Osteocyte (in vitro differentiated cells): ENCODE measurements at regions not wholly inside any gene's neighbourhood (a gene's known extent, or its start where the extent isn't known, plus 50 kb on each side); places are given as distances from the start of the nearest gene placed in this dataset.
"Not testable (repeated sequence)": the region's sequence is repeated elsewhere in the genome, so short reads cannot be mapped to it uniquely, and the experiment has no call there.

Experiments
- DNase-seq: peaks from one replicate; pipeline ENCODE4 v3.0.0; 2021; ENCODE audit warnings: mixed read lengths; ENCODE audit not compliant: unreplicated experiment; ENCODE audit errors: extremely low spot score
- H3K27ac Mint-ChIP-seq: one replicate; pipeline ENCODE4 v1.8.0; 2021; ENCODE audit warnings: mild to moderate bottlenecking, mixed read lengths; ENCODE audit not compliant: unreplicated experiment
- H3K27me3 Mint-ChIP-seq: one replicate; pipeline ENCODE4 v1.8.0; 2021; ENCODE audit warnings: mixed read lengths; ENCODE audit not compliant: unreplicated experiment
- H3K36me3 Mint-ChIP-seq: one replicate; pipeline ENCODE4 v1.8.0; 2021; ENCODE audit warnings: mixed read lengths; ENCODE audit not compliant: unreplicated experiment
- H3K4me1 Mint-ChIP-seq: one replicate; pipeline ENCODE4 v1.8.0; 2021; ENCODE audit warnings: mixed read lengths; ENCODE audit not compliant: unreplicated experiment
- H3K4me3 Mint-ChIP-seq: one replicate; pipeline ENCODE4 v1.8.0; 2021; ENCODE audit warnings: mild to moderate bottlenecking, moderate library complexity, mixed read lengths; ENCODE audit not compliant: unreplicated experiment
- H3K9me3 Mint-ChIP-seq: one replicate; pipeline ENCODE4 v1.8.0; 2021; ENCODE audit warnings: mixed read lengths; ENCODE audit not compliant: unreplicated experiment
- TF ChIP-seq, protein P1 (sequence below): fragments of 200-600 bp; sonication (generic); IDR thresholded peaks from 2 replicates; pipeline ENCODE4 v1.5.0; 2021; ENCODE audit warnings: antibody characterized with exemption, mild to moderate bottlenecking, moderate library complexity

DNA sequence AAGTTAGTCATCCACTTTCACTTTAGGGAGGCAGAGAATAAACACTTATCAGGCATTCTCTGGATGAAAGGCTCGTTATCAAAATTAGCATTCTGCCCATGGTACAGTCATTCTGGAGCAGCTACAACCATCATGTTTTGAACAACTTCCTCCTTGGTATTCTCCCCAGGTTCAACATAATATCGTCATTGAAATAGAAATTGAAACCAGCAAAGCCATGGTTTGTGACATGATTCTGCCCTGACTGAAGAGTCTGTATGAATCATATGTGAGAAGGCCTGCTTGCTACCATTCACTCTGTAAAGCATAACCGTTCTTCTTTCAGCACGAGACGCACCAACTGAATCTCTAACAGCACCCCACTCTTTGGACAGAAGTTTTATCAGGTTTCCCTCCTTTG is 127.5 kb upstream of the RADX start:
- Mint-ChIP-seq H3K9me3 (no peaks in the 10 kb centered on the region), H3K36me3 (no peaks in the 10 kb centered on the region), H3K4me1 (no peaks in the 10 kb centered on the region), H3K27me3 (no peaks in the 10 kb centered on the region), H3K27ac (no peak overlapping the region), H3K4me3 (no peak overlapping the region)
- TF ChIP-seq, protein P1, sequence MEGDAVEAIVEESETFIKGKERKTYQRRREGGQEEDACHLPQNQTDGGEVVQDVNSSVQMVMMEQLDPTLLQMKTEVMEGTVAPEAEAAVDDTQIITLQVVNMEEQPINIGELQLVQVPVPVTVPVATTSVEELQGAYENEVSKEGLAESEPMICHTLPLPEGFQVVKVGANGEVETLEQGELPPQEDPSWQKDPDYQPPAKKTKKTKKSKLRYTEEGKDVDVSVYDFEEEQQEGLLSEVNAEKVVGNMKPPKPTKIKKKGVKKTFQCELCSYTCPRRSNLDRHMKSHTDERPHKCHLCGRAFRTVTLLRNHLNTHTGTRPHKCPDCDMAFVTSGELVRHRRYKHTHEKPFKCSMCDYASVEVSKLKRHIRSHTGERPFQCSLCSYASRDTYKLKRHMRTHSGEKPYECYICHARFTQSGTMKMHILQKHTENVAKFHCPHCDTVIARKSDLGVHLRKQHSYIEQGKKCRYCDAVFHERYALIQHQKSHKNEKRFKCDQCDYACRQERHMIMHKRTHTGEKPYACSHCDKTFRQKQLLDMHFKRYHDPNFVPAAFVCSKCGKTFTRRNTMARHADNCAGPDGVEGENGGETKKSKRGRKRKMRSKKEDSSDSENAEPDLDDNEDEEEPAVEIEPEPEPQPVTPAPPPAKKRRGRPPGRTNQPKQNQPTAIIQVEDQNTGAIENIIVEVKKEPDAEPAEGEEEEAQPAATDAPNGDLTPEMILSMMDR, result no peak
- DNase-seq, result no peak

DNA sequence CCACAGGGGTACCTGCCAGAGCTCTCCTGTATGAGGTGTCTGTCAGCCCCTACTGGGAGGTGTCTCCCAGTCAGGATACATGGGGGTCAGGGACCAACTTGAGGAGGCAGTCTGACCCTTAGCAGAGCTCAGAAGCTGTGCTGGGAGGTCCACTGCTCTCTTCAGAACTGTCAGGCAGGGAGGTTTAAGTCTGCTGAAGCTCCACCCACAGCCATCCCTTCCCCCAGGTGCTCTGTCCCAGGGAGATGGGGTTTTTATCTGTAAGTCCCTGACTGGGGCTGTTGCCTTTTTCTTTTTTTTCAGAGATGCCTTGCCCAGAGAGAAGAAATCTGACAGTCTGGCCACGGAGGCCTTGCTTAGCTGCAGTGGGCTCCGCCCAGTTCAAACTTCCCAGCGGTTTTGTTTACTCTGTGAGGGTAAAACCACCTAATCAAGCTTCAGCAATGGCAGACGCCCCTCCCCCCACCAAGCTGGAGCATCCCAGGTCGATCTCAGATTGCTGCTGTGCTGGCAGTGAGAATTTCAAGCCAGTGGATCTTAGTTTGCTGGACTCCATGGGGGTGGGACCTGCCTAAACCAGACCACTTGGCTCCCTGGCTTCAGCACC is 118.5 kb upstream of the RADX start:
- not testable (repeated sequence) for H3K27me3 Mint-ChIP-seq, H3K27ac Mint-ChIP-seq, H3K4me3 Mint-ChIP-seq, H3K4me1 Mint-ChIP-seq, DNase-seq, H3K36me3 Mint-ChIP-seq
- H3K9me3 Mint-ChIP-seq, result peaks cover 12% of the 10 kb centered on the region

DNA sequence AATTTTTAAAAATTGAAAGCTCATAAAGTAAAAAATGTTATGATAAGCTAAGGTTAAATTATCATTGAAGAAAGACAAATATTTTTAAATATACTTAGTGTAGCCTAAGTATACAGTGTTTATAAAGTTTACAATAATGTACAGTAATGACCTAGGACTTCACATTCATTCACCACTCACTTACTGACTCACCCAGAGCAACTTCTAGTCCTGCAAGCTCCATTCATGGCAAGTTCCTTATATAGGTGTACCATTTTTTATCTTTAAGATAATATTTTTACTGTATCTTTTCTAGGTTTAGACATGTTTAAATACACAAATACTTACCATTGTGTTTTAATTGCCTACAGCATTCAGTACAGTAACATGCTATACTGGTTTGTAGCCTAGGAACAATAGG is 112.3 kb upstream of the RADX start:
- no peak overlapping the region for H3K4me3 Mint-ChIP-seq

DNA sequence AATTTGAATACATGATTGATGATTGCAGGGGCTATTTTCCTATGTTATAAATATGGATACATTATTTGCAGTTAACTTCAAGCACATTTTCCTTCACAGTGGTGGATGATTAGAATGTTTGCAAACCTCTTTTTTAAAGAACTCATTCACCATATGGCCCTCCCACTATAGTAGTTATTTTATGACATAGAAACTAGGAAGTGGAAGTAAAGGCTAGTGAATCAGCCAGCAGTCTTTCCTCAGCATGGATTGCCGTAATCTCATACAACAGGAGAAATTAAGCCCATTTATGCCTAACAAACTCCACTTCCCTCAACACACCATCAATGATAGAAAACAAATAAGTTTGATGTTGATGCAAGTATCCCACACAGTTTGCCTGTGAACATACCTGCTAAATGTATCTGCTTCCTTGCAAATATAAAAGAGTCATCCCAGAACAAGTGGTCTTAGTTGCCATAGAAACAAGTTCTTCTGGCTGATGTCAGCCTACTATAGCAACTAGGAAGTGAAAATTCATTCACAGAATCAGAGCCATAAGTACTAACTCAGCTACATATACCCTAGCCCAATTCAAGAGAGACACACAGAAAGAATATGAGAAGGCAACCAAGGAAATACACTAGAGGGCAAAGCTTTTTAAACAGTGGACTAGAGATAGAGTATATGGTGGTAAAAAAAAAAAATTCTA is 100.9 kb upstream of the RADX start:
- no peak for DNase-seq
- Mint-ChIP-seq H3K27ac (no peak overlapping the region), H3K36me3 (no peaks in the 10 kb centered on the region), H3K27me3 (no peaks in the 10 kb centered on the region), H3K9me3 (no peaks in the 10 kb centered on the region), H3K4me1 (no peaks in the 10 kb centered on the region), H3K4me3 (no peak overlapping the region)
- TF ChIP-seq, protein P1, result no peak

More for the DNA sequence above, 112.3 kb upstream of the RADX start:
- Mint-ChIP-seq H3K9me3 (peaks cover 6% of the 10 kb centered on the region), H3K36me3 (no peaks in the 10 kb centered on the region), H3K4me1 (no peaks in the 10 kb centered on the region), H3K27ac (no peak overlapping the region), H3K27me3 (no peaks in the 10 kb centered on the region)
- TF ChIP-seq, protein P1, result no peak
- no peak for DNase-seq
